ENCODE measurements at regions not wholly inside any gene's neighbourhood (a gene's known extent, or its start where the extent isn't known, plus 50 kb on each side); places are given as distances from the start of the nearest gene placed in this dataset.

GRCh38 chr9:14967450-14968321, 57.5 kb upstream of the FREM1 start:
- DNase-seq (ENCODE audit: insufficient read length, low spot score), result no peak
- FAIRE-seq, result no peak

- FAIRE-seq, result no peak
- no peak for DNase-seq (ENCODE audit: insufficient read length, low spot score)
Measured at GRCh38 chr9:14962193-14962882, 52.1 kb upstream of the FREM1 start.

GRCh38 chr9:14961372-14962068, 51.3 kb upstream of the FREM1 start:
- DNase-seq (ENCODE audit: insufficient read length, low spot score) (no peak), FAIRE-seq (no peak)

GRCh38 chr9:14960881-14961280, 50.7 kb upstream of the FREM1 start:
- no peak for FAIRE-seq

More at GRCh38 chr9:14960881-14961280, 50.7 kb upstream of the FREM1 start:
- no peak for DNase-seq (ENCODE audit: insufficient read length, low spot score)
